Midbrain (tissue), 1 donor: ENCODE measurements at regions not wholly inside any gene's neighbourhood (a gene's known extent, or its start where the extent isn't known, plus 50 kb on each side); places are given as distances from the start of the nearest gene placed in this dataset.

Experiments used
- DNase-seq: peaks from one replicate; lab custom pipeline; 2025; lab: John Stamatoyannopoulos, UW

DNA sequence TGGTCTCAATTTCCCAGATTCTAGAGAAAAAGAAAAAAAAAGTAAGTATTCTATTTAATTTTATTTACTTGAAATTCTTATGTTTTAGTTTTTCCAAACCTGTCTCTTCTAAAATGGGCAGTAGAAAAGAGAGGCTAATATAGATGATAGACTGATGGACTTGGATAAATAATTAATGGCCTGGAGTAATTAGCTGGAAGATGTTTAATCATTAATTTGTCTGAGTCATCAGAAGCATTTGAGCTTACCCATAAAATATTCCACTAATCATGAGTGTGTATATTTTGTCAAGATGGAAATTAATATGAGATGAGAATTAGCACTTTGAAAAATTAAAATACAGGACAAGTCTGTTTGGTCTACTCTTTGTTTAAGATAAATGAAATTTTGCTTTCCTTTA lies 212.1 kb upstream of the MIR17HG start:
- no peak for DNase-seq

DNA sequence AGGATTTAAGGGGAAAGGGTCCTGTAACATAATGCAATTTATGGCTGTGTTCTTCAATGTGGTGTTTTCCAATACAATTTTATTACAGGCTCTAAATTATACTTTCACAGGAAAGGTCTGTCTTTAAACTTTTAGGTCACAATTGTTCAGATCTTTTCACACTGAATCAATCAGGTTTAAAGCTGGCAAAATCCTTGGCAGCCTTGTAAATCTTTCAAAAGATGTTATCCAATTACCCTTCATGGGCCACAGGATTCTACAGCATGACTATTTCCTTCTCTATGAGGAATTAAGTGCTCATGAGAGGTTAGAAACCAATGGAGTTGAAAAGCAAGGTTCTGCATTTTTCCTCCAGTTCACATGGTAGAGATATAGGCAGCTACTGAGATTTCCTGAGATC lies 211.5 kb upstream of the MIR17HG start:
- no peak for DNase-seq

DNA sequence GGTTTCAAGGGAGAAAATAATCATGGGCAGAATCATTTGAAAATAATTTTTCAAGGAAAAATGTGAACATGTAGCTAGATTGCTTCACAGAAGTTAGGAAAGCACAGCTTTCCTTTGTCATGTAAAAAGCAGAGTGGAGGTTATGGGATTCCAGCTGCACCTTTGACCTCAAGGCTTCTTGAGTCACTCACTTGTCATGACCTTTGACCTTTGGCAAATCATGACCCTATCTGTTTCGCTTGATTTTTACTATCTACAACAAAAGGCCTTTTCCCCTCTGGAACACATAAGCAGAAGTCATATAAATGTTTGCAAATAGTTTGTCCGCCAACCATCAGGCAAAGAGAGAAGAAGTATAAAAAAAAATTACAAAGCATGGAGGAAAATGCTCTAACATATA lies 210.7 kb upstream of the MIR17HG start:
- DNase-seq, result no peak

DNA sequence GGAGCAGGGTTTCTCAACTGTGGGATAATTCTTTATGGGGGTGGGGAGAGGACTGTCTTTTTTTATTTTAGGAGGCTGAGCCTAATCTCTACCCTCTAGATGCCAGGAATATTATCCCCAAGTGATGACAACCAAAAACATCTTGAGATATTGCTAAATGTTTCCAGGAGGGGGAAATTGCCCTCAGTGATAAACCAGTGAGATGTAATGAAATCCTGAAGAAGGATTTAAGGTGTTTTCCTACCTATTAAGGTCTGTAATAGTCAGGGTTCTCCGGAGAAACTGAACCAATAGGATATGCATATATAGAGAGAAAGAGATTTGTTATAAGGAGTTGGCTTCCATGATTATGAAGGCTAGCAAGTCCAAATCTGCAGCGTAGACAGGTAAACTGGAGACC lies 208.3 kb upstream of the MIR17HG start:
- DNase-seq, result no peak

DNA sequence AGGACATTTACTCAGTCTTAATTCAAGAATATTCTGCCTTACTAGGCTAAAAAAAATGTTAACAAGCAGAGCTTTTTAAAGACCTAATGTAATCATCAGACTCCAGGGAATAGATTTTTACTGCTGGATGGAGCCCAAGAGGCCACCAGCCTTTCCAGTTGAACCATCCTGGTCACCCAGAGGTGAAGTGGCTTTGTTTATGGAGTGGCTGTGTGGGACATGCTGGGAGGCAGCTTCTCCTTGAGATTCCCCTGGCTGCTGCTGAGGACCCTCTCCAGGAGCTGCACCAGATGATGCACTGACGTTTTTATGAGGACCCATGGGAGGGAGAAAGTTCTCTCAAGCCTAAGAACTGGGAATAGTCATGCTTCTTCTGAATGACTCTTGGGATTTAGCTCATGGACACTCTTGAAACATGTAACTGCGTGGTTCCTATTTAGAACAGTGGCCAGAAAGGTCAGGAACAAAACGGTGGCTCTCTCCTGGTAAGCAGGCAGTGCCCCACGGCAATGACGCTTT lies 205.9 kb upstream of the MIR17HG start:
- DNase-seq, result no peak

DNA sequence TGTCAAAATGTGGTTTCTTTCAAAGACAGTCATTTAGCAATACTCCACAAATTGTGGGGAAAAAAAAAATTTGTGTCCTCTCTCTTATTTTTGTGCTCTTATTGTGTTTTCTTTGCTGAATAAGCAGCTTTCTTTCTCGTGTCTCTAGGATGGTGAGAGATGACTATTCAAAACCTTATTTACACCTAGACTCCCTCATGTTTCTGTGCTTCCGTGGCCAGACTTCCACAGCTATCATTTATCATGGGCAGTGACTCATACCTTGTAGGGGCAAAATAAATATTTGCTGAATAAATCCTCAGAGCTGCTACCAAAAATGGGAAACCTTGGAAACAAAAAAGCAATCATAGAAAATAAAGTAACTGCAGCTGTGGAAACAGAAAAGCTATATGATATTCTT lies 204.9 kb upstream of the MIR17HG start:
- no peak for DNase-seq

DNA sequence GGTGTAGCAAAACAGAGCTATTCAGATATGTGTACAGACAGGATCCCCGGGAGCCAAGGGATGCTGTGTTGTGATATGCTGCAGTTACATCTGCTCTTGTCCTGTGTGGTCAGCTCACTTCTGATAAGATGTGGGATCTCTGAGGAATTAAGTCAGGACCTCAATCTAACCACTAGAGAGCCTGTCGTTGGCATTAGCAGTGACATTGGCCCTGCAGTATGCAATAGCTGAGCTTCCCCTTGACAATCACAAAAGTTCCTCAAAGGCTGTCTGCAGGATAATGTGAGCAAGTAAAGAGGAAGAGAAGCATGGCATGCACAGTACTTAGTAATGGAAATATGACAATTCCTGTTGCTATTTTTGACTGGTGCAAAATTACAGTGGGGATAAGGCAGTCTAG lies 203.4 kb upstream of the MIR17HG start:
- no peak for DNase-seq

DNA sequence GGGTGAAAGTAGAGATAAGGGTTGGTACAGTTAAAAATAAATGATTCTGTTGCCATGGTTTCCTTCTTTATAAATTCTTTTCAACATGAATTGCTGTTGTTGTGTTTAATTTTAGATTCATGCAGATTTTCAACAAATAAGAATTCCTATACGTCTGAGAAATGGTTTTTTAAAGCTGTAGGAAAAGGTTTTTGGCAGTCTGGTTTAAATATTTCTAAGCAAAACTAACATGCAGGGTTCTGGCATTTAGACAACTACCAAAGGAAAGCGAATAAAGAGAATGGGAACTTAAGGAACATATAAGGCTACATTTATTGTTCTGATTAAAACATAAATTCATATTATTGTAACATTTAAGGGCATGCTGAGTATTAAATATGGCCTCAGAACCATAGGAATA lies 203.0 kb upstream of the MIR17HG start:
- no peak for DNase-seq

DNA sequence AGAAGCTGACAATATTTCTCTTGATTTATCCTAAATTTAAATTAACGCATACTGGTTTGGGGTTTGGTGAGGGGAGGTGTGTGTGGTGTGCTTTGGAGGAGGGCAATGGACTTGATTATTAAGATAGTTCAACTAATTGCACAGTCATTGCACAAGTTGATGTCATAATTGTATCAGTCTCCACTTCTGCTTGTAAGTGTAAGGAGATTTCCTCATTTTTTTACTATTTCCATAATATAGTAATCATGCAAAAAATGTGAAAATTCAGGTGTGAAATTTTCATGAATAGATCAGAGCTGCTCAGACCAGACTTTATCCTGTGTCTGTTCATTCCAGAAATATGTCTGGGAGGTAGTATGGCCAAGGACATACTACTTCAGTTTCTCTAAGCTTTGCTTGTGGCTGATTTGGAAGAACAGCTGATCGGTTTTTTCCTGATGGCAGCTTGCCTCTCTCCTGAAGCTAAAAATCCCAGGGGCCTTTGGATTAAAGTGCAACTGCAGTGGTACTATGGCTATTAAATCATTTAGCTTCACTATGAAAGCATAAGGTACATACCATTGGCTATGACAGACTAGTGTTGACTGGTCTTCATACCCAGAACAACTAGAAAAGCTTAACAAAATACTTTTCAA lies 201.8 kb upstream of the MIR17HG start:
- no peak for DNase-seq

DNA sequence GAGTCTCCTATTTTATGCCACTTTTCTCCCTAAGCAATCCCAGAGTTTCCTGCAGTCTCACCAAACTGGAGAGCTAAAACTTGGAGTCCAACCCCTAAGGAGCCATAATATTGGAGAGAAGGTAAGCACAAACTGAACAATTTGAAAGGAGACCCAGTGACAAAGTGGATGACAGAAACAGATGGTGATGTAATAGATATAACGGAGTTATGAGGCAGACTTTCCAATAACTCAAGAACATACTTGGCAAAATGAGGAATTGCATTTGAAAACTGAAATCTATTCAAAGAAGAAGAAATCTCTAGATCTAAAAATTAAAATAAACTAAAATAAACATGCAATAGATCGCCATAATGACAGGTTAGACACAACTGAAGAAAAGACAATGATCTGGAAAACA lies 200.9 kb upstream of the MIR17HG start:
- DNase-seq, result no peak

DNA sequence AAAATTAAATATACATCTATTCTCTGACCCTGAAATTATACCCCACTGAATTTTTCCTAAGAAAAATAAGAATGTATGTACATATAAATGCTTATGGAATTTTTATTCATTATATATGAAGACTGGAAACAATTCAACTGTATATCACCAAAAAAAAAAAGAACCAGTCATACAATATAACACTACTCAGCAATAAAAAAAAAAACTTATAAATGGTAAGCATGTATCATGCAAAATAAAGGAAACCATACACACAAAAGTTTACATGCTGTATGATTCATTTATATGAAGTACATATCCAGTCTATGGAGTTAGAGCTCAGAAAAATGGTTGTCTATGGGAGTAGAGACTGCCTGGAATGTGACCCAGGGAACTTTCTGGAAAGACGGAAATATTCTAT lies 199.4 kb upstream of the MIR17HG start:
- no peak for DNase-seq

DNA sequence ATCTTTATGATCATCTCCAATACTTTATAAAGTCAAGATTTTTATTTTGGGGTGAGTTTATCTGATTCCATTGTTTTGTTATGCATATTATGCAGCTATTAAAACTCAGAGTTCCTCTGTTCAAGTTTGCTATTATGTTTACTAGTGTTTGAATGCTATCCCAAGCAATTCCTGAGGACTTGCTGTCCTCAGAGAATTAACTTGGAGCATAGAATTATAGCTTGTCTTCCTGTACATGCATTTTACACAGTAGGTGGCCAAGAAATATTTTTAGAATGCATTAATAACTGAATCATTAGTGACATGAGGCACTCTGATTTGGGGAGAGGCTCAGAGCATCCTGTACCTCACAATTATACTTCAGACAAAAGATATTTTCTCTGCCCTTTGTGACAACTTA lies 195.6 kb upstream of the MIR17HG start:
- DNase-seq, result no peak

DNA sequence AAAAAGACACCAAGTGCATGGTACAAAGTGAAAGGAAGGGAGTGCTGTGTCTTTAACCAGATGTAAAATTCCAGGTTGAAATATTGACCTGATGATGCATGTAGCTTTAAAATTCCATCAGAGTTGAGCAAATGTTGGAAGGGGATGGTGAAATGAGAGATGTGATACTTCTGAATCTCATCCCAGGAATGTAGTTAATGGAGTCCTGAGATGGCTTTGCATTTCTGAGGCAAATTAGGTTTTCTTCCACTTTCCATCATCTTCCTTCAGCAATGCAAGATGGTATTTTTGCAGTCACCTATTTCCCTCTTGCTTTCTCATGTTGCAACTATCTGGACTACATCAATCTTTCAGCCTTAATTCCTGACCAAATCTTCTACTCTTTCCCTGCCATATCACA lies 194.1 kb upstream of the MIR17HG start:
- no peak for DNase-seq

DNA sequence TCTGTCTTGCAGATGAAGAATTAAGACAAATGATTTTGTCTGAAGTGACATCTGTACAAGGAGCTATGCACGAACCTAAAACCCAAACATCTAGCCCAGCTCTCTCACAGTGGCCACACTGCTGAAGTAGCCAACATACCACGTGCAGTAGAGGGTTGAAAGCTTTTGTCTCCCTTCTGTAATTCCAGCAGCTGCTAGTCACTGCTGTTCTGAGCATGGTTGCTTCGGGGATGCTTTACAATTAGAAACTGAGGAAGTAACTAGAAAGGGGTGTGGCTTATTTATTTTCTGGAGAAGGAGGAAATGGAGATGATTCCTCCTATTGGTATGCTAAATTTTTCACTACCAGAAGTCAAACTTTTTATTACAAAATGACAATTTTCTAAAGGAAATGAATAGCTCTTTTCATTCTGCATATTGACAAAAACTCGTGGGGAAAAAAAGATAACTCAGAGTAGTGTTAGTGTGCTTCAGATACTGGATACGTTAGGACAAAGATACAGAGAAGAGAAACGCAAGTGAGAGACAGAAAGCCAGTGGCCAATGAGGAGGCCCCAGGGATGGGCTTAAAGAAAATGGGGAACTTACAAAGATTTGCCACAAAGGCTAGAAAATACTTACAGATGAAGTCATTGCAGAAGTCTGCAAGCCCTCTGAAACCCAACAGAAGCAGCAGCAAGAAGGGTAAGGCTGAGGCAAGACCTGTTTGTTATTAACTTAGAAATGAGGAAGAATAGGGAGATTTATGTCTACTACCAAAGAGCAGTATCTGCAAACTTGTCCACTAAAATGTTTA lies 192.7 kb upstream of the MIR17HG start:
- no peak for DNase-seq

DNA sequence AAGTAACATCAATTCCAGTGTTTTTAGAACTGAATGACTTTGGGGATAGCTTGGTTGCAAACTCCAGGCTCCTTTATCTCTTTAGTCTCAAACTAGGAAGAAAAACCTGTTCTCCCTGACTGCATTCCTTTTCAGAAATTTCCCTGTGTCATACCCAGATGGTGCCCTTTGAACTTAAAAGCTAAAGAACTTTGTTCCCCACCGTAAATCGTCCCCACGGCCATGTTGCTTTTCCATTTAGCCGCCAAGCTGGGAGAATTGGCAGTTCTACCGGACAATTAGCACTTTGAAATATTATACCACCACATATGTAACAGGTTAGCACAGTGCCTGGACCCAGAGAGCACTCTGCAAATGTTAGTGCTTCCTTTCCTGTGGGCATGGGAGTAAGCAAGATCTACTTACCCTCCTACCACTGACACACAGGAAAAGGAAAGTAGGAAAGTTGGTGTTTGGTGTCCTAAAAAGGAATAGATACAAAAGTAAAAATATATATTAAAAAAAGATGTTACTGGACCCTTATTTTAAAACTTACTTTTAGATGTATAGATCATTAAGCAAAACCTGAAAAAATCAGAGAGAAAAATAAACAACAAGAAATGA lies 191.9 kb upstream of the MIR17HG start:
- DNase-seq, result no peak

DNA sequence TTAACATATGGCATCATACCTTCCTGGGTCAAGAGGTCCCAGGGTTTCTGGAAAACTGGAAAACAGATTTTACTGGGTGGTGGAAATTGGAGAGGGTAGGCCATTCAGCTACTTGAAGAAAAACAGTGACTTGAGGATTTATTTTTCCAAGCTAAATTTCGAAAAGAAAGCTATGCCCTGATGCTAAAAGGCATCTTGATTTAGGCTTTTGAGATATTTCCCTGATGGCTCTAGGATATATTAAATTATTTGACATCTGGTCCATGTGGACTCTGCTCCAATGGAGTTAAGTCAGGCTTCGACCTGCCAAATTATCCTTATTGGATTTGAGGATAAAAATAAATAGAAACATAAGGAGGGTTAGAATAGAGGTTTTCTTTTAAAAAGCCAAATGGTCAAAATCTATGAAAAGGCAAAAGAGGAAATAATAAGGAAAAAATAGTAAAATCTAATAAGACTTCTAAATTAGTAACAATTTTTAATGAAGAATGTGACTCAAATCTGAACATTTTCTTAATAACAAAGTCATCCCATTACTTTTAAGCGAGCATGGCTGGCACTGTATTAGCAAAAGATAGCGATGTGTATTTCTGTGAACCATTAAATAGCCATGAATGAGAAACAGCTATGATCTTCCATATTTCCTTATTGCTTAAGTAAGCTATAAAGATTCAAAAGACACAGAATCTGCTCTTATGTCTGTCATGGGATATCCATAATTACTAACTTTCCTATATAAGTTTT lies 190.0 kb upstream of the MIR17HG start:
- DNase-seq, result no peak

DNA sequence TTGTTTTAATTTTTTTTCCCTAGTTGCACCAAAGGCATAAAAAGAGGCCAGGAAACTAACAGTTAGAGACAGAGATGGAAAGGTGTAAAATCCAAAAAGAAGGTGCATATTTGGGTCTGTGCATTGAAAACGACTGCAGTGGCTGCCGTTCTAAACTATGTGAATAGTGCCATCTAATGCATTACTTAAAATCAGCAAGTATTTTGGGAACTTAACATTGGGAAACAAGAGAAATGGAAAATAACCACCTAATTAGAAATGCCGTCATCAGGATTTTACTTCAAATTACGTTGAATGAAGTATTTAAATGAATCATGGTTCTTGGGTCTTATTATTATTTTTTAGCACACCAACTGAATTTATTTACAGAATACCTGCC lies 189.5 kb upstream of the MIR17HG start:
- no peak for DNase-seq

DNA sequence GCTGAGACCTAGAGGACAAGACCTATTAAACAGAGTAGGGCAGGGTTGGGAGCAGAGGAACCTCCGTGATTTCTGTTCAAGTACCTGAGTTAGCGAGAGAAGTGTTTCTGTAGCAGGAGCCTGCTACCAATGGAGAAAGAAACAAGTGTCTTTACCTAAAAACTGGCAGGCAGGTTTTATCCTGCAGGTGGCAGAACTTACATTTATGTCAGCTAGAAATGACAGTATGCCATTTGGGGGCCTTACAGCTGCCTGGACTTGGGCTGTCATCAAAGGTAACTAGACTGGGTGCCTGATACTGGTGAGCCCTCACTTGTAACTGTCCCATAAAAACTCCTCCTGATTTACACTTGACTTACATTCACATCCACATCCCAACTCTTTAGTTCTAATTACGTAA lies 185.3 kb upstream of the MIR17HG start:
- DNase-seq, result no peak

DNA sequence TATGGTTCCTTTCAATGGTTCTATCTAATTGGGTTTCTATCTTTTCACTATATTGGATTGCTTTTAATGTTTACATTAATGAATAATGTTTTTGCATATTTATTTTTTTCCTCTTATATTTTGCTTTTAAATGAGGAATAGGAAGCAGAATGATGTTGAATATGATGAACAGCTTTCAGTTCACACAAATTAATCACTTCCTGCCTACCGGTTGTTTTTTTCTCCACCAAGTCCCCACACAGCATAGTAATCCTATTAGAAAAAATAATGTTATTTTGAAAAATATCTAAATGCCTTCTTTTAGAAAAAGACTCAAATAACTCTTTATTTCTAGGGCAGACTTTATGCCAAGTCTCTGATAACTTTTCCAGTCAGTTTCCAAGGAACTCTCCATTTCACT lies 184.9 kb upstream of the MIR17HG start:
- DNase-seq, result no peak

DNA sequence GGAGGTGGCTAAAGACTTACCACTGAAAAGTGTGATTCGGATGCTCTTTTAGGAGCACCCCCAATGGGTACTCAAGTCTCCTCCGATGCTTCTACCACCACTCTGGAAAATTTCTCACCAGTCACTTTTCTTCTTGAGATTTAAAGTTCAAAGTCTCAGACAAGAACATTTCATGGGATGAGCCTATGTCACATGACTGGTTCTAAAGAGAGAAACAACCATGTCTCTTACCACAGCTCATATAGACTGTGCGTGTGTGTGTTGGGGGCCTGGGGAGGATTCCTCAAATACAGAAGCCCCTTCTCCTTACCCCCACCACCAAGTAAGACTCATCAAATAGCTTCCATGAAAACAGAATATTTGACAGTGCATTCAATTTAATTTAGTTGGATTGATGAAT lies 181.7 kb upstream of the MIR17HG start:
- DNase-seq, result no peak

DNA sequence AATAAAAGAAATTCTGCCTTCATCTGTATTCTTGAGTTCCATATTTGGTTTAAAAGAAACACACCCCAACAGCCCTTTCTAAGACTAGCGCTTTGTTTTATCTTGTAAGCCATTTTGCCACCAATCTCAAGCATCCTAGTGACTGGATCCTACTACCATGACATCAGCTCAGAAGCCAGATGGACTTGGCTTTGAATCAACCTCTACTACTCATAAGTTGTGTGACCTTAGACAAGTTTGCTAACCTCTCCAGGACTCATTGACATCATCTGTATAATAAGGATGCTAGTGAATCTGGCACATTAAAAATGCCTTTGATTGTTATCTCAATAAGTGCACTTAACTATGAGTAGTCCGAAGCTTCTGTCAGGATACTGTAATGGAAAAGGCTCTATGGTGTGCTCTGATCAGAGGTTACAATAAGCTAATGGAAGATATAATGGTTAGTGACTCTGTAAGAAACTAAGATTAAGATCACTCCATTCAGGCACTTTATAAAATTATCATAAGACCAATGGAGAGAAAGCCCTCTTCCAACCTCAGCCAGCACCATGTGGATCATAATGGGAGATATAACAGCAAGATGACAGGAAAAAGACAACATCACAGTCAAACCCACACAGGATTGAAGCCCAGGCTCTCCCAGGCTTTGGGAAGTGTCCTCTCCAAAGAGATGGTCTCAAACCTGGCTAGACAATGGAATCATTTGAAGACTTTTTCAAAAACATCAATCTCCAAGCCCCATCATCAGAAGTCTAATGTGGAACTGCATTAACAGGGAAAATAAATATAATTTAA lies 180.6 kb upstream of the MIR17HG start:
- no peak for DNase-seq
